B cell (primary cell): ENCODE measurements at regions not wholly inside any gene's neighbourhood (a gene's known extent, or its start where the extent isn't known, plus 50 kb on each side); places are given as distances from the start of the nearest gene placed in this dataset.

Experiments
- EZH2 ChIP-seq: IDR thresholded peaks from 2 replicates; pipeline ENCODE4 v1.6.1; 2012; ENCODE audit warnings: borderline replicate concordance, low read depth, mild to moderate bottlenecking, moderate library complexity, low read length; ENCODE audit not compliant: insufficient read depth, poor library complexity, severe bottlenecking
- TF ChIP-seq, protein P1 (sequence below): fragments of 200-600 bp; IDR thresholded peaks from one replicate; pipeline ENCODE4 v1.8.0; 2022; ENCODE audit warnings: antibody characterized with exemption, mild to moderate bottlenecking

DNA sequence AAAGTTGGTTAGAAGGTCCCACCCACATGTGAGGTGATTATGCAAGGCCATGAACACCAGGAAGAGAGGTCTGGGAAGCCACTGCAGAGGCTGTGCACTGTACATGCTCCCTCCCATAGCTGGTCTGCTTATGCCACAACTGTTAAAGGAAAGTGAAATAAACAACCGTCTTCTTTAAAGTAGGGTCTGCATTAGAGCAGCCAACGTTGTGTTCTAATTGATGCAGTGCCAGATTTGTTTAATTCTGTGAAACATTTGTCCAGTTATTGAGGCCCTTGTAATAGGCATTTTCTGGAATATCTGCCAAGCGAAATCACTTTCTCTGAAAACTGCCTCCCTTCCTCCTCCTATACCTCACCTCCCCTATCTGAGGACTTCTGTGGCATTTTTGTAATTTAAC lies 224.0 kb upstream of the LNX1 start:
- TF ChIP-seq, protein P1, sequence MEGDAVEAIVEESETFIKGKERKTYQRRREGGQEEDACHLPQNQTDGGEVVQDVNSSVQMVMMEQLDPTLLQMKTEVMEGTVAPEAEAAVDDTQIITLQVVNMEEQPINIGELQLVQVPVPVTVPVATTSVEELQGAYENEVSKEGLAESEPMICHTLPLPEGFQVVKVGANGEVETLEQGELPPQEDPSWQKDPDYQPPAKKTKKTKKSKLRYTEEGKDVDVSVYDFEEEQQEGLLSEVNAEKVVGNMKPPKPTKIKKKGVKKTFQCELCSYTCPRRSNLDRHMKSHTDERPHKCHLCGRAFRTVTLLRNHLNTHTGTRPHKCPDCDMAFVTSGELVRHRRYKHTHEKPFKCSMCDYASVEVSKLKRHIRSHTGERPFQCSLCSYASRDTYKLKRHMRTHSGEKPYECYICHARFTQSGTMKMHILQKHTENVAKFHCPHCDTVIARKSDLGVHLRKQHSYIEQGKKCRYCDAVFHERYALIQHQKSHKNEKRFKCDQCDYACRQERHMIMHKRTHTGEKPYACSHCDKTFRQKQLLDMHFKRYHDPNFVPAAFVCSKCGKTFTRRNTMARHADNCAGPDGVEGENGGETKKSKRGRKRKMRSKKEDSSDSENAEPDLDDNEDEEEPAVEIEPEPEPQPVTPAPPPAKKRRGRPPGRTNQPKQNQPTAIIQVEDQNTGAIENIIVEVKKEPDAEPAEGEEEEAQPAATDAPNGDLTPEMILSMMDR: no peak
- no peak for TF ChIP-seq EZH2
